ENCODE measurements at regions not wholly inside any gene's neighbourhood (a gene's known extent, or its start where the extent isn't known, plus 50 kb on each side); places are given as distances from the start of the nearest gene placed in this dataset.
"Not testable (repeated sequence)": the region's sequence is repeated elsewhere in the genome, so short reads cannot be mapped to it uniquely, and the experiment has no call there.

GRCh38 chr5:87780831-87781760, 368.4 kb upstream of the CCNH start:
- peak; percentile 46 for DNase-seq

GRCh38 chr5:87778876-87779275, 366.1 kb upstream of the CCNH start:
- DNase-seq, result no peak

GRCh38 chr5:87777877-87778276, 365.1 kb upstream of the CCNH start:
- no peak for DNase-seq

GRCh38 chr5:87776785-87777184, 364.1 kb upstream of the CCNH start:
- no peak for DNase-seq

GRCh38 chr5:87776302-87776701, 363.6 kb upstream of the CCNH start:
- not testable (repeated sequence) for DNase-seq

- DNase-seq, result no peak
Measured at GRCh38 chr5:87775228-87775627, 362.5 kb upstream of the CCNH start.

- DNase-seq, result no peak
Measured at GRCh38 chr5:87774804-87775203, 362.1 kb upstream of the CCNH start.

GRCh38 chr5:87770601-87771121, 357.9 kb upstream of the CCNH start:
- DNase-seq, result no peak

GRCh38 chr5:87770016-87770570, 357.4 kb upstream of the CCNH start:
- no peak for DNase-seq

GRCh38 chr5:87769157-87769556, 356.4 kb upstream of the CCNH start:
- no peak for DNase-seq

GRCh38 chr5:87768190-87768589, 355.5 kb upstream of the CCNH start:
- DNase-seq, result no peak

GRCh38 chr5:87765009-87765408, 352.3 kb upstream of the CCNH start:
- DNase-seq, result no peak

- DNase-seq, result no peak
Measured at GRCh38 chr5:87762631-87763030, 349.9 kb upstream of the CCNH start.

GRCh38 chr5:87756951-87757350, 344.2 kb upstream of the CCNH start:
- no peak for DNase-seq

- no peak for DNase-seq
Measured at GRCh38 chr5:87755360-87755759, 342.6 kb upstream of the CCNH start.

- no peak for DNase-seq
Measured at GRCh38 chr5:87754009-87754757, 341.5 kb upstream of the CCNH start.

GRCh38 chr5:87752362-87752761, 339.6 kb upstream of the CCNH start:
- no peak for DNase-seq

- DNase-seq, result no peak
Measured at GRCh38 chr5:87751824-87752223, 339.1 kb upstream of the CCNH start.

GRCh38 chr5:87746891-87747377, 334.2 kb upstream of the CCNH start:
- no peak for DNase-seq

GRCh38 chr5:87746341-87746740, 333.6 kb upstream of the CCNH start:
- no peak for DNase-seq

- DNase-seq, result no peak
Measured at GRCh38 chr5:87741881-87742280, 329.2 kb upstream of the CCNH start.

GRCh38 chr5:87735923-87736322, 323.2 kb upstream of the CCNH start:
- DNase-seq, result no peak

- DNase-seq, result no peak
Measured at GRCh38 chr5:87733897-87734296, 321.2 kb upstream of the CCNH start.
